Lower leg skin (tissue), 3 donors: ENCODE measurements at regions not wholly inside any gene's neighbourhood (a gene's known extent, or its start where the extent isn't known, plus 50 kb on each side); places are given as distances from the start of the nearest gene placed in this dataset.

ENCODE experiments used
- CTCF ChIP-seq, 3 donors: fragments of 450-650 bp; IDR thresholded peaks; one replicate each; pipeline ENCODE4 v1.5.1; 2016; ENCODE audit warnings: antibody characterized with exemption in 3 of 3, mild to moderate bottlenecking in 3 of 3, moderate library complexity in 2 of 3
- POLR2A ChIP-seq, 2 donors: fragments of 450-650 bp; IDR thresholded peaks; one replicate each; pipeline ENCODE4 v1.6.1; 2016 to 2017; ENCODE audit warnings: antibody characterized with exemption in 2 of 2, mild to moderate bottlenecking in 1 of 2, moderate library complexity in 1 of 2

- TF ChIP-seq CTCF (IDR thresholded peaks at IDR 0.05) (no peak), POLR2A (IDR thresholded peaks at IDR 0.05) (no peak)
These were observed 479.9 kb upstream of the TNP1 start for GRCh38 chr2:217339753-217340152.
